GM12878 (cell line): ENCODE measurements at regions not wholly inside any gene's neighbourhood (a gene's known extent, or its start where the extent isn't known, plus 50 kb on each side); places are given as distances from the start of the nearest gene placed in this dataset.

ENCODE experiments used
- ATAC-seq: fragments of 200-7000 bp; cut with Tn5 transposase; 3 replicates; pipeline ENCODE4 v1.9.1; 2020; ENCODE audit warnings: mild to moderate bottlenecking, moderate library complexity
- BruUV-seq: library from RNA; stranded (reverse); fragments of 400-500 nt; replicated peaks from 2 replicates; lab custom pipeline; 2021; lab: Mats Ljungman, UMichigan
- CTCF ChIA-PET: fragments of 300-600 bp; sonication (Branson Sonifier 250); formaldehyde crosslinking; extraction: SDS; loops from one replicate; lab custom pipeline; 2021; ENCODE audit warnings: inconsistent platforms; lab: Yijun Ruan, JAX
- POLR2A ChIA-PET: fragments of 350-600 bp; formaldehyde crosslinking; extraction: SDS; loops from one replicate; lab custom pipeline; 2021; ENCODE audit warnings: inconsistent platforms; lab: Charles Lee
- RAD21 ChIA-PET: fragments of 300-600 bp; sonication (Branson Sonifier 250); formaldehyde crosslinking; loops from one replicate; lab custom pipeline; 2023; ENCODE audit warnings: antibody characterized with exemption; ENCODE audit not compliant: unreplicated experiment; lab: Charles Lee
- SMC1A ChIA-PET: fragments of 300-600 bp; sonication (Branson Sonifier 250); formaldehyde crosslinking; loops from one replicate; lab custom pipeline; 2023; ENCODE audit not compliant: unreplicated experiment, uncharacterized antibody; lab: Charles Lee
- DNase-seq: peaks from one replicate; pipeline ENCODE4 v3.0.0-alpha.2; 2011; ENCODE audit warnings: low read depth, low spot score
- FAIRE-seq: peaks from 3 replicates; lab custom pipeline; 2011; peaks lifted over from hg19 to GRCh38; lab: Jason Lieb, UNC
- H2AFZ ChIP-seq: 2 replicates; pipeline ENCODE4 v1.6.0; 2011; ENCODE audit warnings: low read depth, low read length, control low read depth; ENCODE audit not compliant: control insufficient read depth
- H3K27ac ChIP-seq: 2 replicates; pipeline ENCODE4 v1.5.1; 2011; ENCODE audit warnings: control low read depth; ENCODE audit not compliant: control insufficient read depth, insufficient read depth
- H3K27me3 ChIP-seq, 2 experiments: replicated peaks in 1 of 2; 2 replicates each; pipeline versions ENCODE4 v1.6.0 to v1.6.1; 2011; ENCODE audit warnings: low read length in 1 of 2; ENCODE audit not compliant: control insufficient read depth in 2 of 2, insufficient read depth in 2 of 2
- H3K36me3 ChIP-seq, 2 experiments: 2 replicates each; pipeline ENCODE4 v1.5.1; 2011; ENCODE audit warnings: low read length in 1 of 2; ENCODE audit not compliant: control insufficient read depth in 2 of 2, insufficient read depth in 2 of 2
- H3K4me1 ChIP-seq: 2 replicates; pipeline ENCODE4 v1.6.1; 2011; ENCODE audit warnings: mild to moderate bottlenecking, low read length, moderate library complexity, mixed read lengths; ENCODE audit not compliant: control insufficient read depth, insufficient read depth
- H3K4me2 ChIP-seq: 2 replicates; pipeline ENCODE4 v1.6.0; 2011; ENCODE audit warnings: control low read depth; ENCODE audit not compliant: control insufficient read depth, insufficient read depth
- H3K4me3 ChIP-seq: fragments of 200-600 bp; sonication (generic); 2 replicates; pipeline ENCODE4 v1.5.1; 2016
- H3K79me2 ChIP-seq: 2 replicates; pipeline ENCODE4 v1.6.0; 2011; ENCODE audit warnings: low read length; ENCODE audit not compliant: control insufficient read depth, insufficient read depth
- H3K9ac ChIP-seq: 2 replicates; pipeline ENCODE4 v1.8.0; 2011; ENCODE audit warnings: low read length, control low read depth, mixed read lengths; ENCODE audit not compliant: control insufficient read depth, insufficient read depth
- H3K9me3 ChIP-seq: replicated peaks from 3 replicates; pipeline ENCODE4 v1.5.1; 2011; ENCODE audit warnings: mild to moderate bottlenecking, low read length; ENCODE audit not compliant: control insufficient read depth, insufficient read depth
- H4K20me1 ChIP-seq: 2 replicates; pipeline ENCODE4 v1.6.0; 2011; ENCODE audit not compliant: control insufficient read depth, insufficient read depth
- BHLHE40 ChIP-seq, 2 experiments: fragments of 450-650 bp in 1 of 2; IDR thresholded peaks; 2 replicates each; pipeline ENCODE4 v1.6.1; 2011 to 2017; ENCODE audit warnings: low read depth in 2 of 2, borderline replicate concordance in 1 of 2, improper control_type of control experiment in 1 of 2, low read length in 1 of 2, mild to moderate bottlenecking in 1 of 2
- CBFB ChIP-seq: IDR thresholded peaks from 2 replicates; pipeline ENCODE4 v1.6.1; 2016; ENCODE audit warnings: antibody characterized with exemption, low read depth
- CREB1 ChIP-seq: IDR thresholded peaks from 2 replicates; pipeline ENCODE4 v1.6.1; 2012; ENCODE audit warnings: low read depth, mild to moderate bottlenecking, inconsistent platforms
- CREM ChIP-seq: IDR thresholded peaks from 2 replicates; pipeline ENCODE4 v1.6.1; 2014; ENCODE audit warnings: antibody characterized with exemption, low read depth
- EGR1 ChIP-seq, 2 experiments: IDR thresholded peaks; 1 replicate in 1 of 2; 2 replicates in 1 of 2; pipeline ENCODE4 v1.6.1; 2011 to 2012; ENCODE audit warnings: low read depth in 2 of 2, low read length in 2 of 2, borderline replicate concordance in 1 of 2, mild to moderate bottlenecking in 1 of 2, moderate library complexity in 1 of 2
- KAT2A ChIP-seq: conservative IDR thresholded peaks from 2 replicates; pipeline ENCODE4 v1.6.1; 2011; ENCODE audit warnings: low read depth, low read length; ENCODE audit not compliant: control insufficient read depth
- MTA2 ChIP-seq: fragments of 450-650 bp; IDR thresholded peaks from 2 replicates; pipeline ENCODE4 v1.6.1; 2016; ENCODE audit warnings: low read depth, mild to moderate bottlenecking, moderate library complexity
- RAD51 ChIP-seq: fragments of 450-650 bp; IDR thresholded peaks from 2 replicates; pipeline ENCODE4 v1.6.1; 2016; ENCODE audit warnings: moderate library complexity, mild to moderate bottlenecking, inconsistent platforms
- RCOR1 ChIP-seq: conservative IDR thresholded peaks from 2 replicates; pipeline ENCODE4 v1.6.1; 2012; ENCODE audit warnings: low read depth, low read length, improper control_type of control experiment
- TBL1XR1 ChIP-seq: IDR thresholded peaks from 2 replicates; pipeline ENCODE4 v1.6.1; 2012; ENCODE audit warnings: low read depth, low read length, improper control_type of control experiment
- WGBS: methylation state at CpG from one replicate; pipeline ENCODE4 v1.1.6; 2016; ENCODE audit warnings: low lambda C conversion rate; ENCODE audit not compliant: insufficient replicate concordance, insufficient coverage; ENCODE audit errors: missing lambda C conversion rate; 5-methylcytosine and 5-hydroxymethylcytosine counted together
- in situ Hi-C: fragments of 300-500 bp; cut with MboI; formaldehyde crosslinking; loops from 9 replicates; pipeline ENCODE4 v1.14.3; 2018; ENCODE audit warnings: mixed read lengths
- intact Hi-C: fragments of 100-400 bp; cut with micrococcal nuclease; formaldehyde crosslinking; loops from one replicate; pipeline ENCODE4 v1.14.2; 2022; ENCODE audit not compliant: unreplicated experiment
- TF ChIP-seq, protein P1 (sequence below): IDR thresholded peaks from 2 replicates; pipeline ENCODE4 v1.6.1; 2011; ENCODE audit warnings: borderline replicate concordance, low read depth, mild to moderate bottlenecking, moderate library complexity, mixed read lengths, low read length; ENCODE audit not compliant: insufficient read depth; ENCODE audit errors: extremely low read length

DNA sequence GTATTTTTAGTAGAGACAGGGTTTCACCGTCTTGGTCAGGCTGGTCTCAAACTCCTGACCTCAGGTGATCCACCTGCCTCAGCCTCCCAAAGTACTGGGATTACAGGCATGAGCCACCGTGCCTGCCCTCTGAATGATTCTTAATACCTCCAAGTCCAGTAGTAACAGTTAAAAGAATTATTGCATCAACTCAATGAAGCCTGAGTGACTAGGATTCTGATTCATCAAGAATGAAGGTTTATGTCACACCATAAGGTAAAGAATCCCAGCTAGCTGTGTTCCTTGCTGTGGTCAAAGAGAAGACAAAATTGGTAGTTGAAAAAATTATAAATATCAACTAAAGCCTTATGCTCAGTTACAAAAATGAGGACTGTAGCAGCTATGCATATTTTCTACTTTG is 81.2 kb upstream of the ABCC4 start:
- ChIA-PET SMC1A (interaction anchor here (1.1 to 10.3 kb wide), 9 partner anchors 19 to 191 kb away, joined by 3 to 229 read pairs (median 12); partner anchors contain the start of gene ABCC4), CTCF (interaction anchor here (0.7 to 11.8 kb wide), 11 partner anchors 9 to 199 kb away, joined by 3 to 340 read pairs (median 9); partner anchors contain the start of gene ABCC4), POLR2A (interaction anchor here (0.9 kb wide), 1 partner anchor 83 kb away, joined by 3 read pairs; no protein-coding TSS in a partner anchor), RAD21 (interaction anchor here (0.5 to 9.8 kb wide), 4 partner anchors 21 to 349 kb away, joined by 5 to 222 read pairs (median 88); partner anchors contain the start of gene ABCC4)
- ATAC-seq (no peak), DNase-seq (no peak), FAIRE-seq (no peak)
- Histone ChIP-seq H2AFZ (no peak overlapping the region), H3K9me3 (no peaks in the 10 kb centered on the region; the same call in 2 of the 3 replicates), H3K36me3 (no peaks in the 10 kb centered on the region), H3K4me3 (no peak overlapping the region), H3K9ac (no peak overlapping the region), H3K79me2 (no peaks in the 10 kb centered on the region), H3K27me3 (no peaks in the 10 kb centered on the region), H3K27ac (no peak overlapping the region), H3K4me1 (peaks cover 26% of the 10 kb centered on the region), H4K20me1 (no peaks in the 10 kb centered on the region), H3K4me2 (no peak overlapping the region)
- TF ChIP-seq TBL1XR1 (no peak), KAT2A (no peak), MTA2 (no peak)
- TF ChIP-seq, protein P1, sequence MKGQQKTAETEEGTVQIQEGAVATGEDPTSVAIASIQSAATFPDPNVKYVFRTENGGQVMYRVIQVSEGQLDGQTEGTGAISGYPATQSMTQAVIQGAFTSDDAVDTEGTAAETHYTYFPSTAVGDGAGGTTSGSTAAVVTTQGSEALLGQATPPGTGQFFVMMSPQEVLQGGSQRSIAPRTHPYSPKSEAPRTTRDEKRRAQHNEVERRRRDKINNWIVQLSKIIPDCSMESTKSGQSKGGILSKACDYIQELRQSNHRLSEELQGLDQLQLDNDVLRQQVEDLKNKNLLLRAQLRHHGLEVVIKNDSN = no peak
- in situ Hi-C loops (no loop called here), intact Hi-C loops (loop anchor here (5.0 kb wide), 2 partner anchors 100 to 130 kb away; no protein-coding TSS in a partner anchor)
- WGBS = 83% methylated on average over 2 of the region's 2 CpGs
- BruUV-seq = no TSS peak

DNA sequence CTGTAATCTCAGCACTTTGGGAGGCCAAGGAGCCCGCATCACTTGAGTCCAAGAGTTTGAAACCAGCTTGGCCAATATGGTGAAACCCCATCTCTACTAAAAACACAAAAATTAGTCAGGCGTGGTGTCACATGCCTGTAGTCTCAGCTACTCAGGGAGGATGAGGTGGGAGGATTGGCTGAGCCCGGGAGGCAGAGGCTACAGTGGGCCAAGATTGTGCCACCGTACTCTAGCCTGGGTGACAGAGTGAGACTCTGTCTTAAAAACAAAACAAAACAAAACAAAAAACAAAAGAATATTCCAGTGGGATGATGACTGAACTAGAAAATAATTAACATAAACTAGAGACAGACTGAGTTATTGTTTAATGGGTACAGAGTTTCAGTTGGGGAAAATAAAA is 81.7 kb upstream of the ABCC4 start:
- Histone ChIP-seq H3K9ac (no peak overlapping the region), H3K4me1 (peaks cover 30% of the 10 kb centered on the region), H3K4me3 (no peak overlapping the region), H2AFZ (no peak overlapping the region), H3K79me2 (no peaks in the 10 kb centered on the region), H3K9me3 (no peaks in the 10 kb centered on the region; the same call in 2 of the 3 replicates), H3K4me2 (no peak overlapping the region), H3K36me3 (no peaks in the 10 kb centered on the region), H3K27ac (no peak overlapping the region), H4K20me1 (no peaks in the 10 kb centered on the region), H3K27me3 (no peaks in the 10 kb centered on the region)
- POLR2A ChIA-PET = interaction anchor here (0.9 kb wide), 1 partner anchor 83 kb away, joined by 3 read pairs; no protein-coding TSS in a partner anchor
- BruUV-seq = no TSS peak
- intact Hi-C loops (loop anchor here (5.0 kb wide), 2 partner anchors 101 to 131 kb away; no protein-coding TSS in a partner anchor), in situ Hi-C loops (no loop called here)
- CTCF ChIA-PET = interaction anchor here (1.0 to 11.8 kb wide), 11 partner anchors 10 to 200 kb away, joined by 3 to 340 read pairs (median 9); partner anchors contain the start of gene ABCC4
- 81% methylated on average over 4 of the region's 4 CpGs for WGBS
- RAD21 ChIA-PET = interaction anchor here (0.5 to 9.8 kb wide), 5 partner anchors 20 to 350 kb away, joined by 3 to 222 read pairs (median 71); partner anchors contain the start of gene ABCC4
- no peak for FAIRE-seq
- SMC1A ChIA-PET = interaction anchor here (1.1 to 10.3 kb wide), 10 partner anchors 11 to 192 kb away, joined by 3 to 229 read pairs (median 8); no protein-coding TSS in a partner anchor
- peak; percentile 50 for ATAC-seq
- TF ChIP-seq CREB1 = no peak
- TF ChIP-seq CBFB = no peak
- no peak for TF ChIP-seq RCOR1
- TF ChIP-seq EGR1 (IDR thresholded peaks at IDR 0.05; ENCODE audit: borderline replicate concordance in 1 of 2, low read depth in 2 of 2, low read length in 2 of 2) = no peak
- TF ChIP-seq BHLHE40 (IDR thresholded peaks at IDR 0.05; ENCODE audit: borderline replicate concordance in 1 of 2, low read depth in 2 of 2, low read length in 1 of 2) = peak; percentile 19 to 49; a peak in 1 of 4 replicates
- peak; percentile 35; the same call in 1 of the 2 replicates for TF ChIP-seq RAD51
- no peak for TF ChIP-seq CREM
- no peak for DNase-seq
